K562 (cell line): ENCODE measurements at regions not wholly inside any gene's neighbourhood (a gene's known extent, or its start where the extent isn't known, plus 50 kb on each side); places are given as distances from the start of the nearest gene placed in this dataset.

Source experiments
- ATAC-seq: fragments of 200-7000 bp; cut with Tn5 transposase; 3 replicates; pipeline ENCODE4 v1.9.1; 2020; ENCODE audit warnings: moderate library complexity
- BruUV-seq: library from RNA; stranded (reverse); fragments of 400-500 nt; replicated peaks from 2 replicates; lab custom pipeline; 2021; lab: Mats Ljungman, UMichigan
- CTCF ChIA-PET: fragments of 300-600 bp; formaldehyde crosslinking; extraction: SDS; loops from one replicate; lab custom pipeline; 2021; ENCODE audit warnings: low intra/inter-chr PET ratio; lab: Yijun Ruan, JAX
- POLR2A ChIA-PET: fragments of 300-600, 350-650 bp; sonication (Branson Sonifier 250); formaldehyde crosslinking; extraction: SDS; loops from one replicate; lab custom pipeline; 2021; ENCODE audit warnings: antibody characterized with exemption, inconsistent platforms; lab: Yijun Ruan, JAX
- DNase-seq, 4 experiments: peaks; one replicate each; pipeline versions ENCODE4 v3.0.0 to v3.0.0-alpha.2; 2011 to 2018; ENCODE audit warnings: low spot score in 3 of 4, mixed read lengths in 3 of 4; ENCODE audit errors: extremely low read depth in 1 of 4
- FAIRE-seq: peaks from 2 replicates; lab custom pipeline; 2011; peaks lifted over from hg19 to GRCh38; lab: Jason Lieb, UNC
- H2AFZ ChIP-seq: 2 replicates; pipeline ENCODE4 v1.6.0; 2011; ENCODE audit warnings: low read depth, low read length, control low read depth, inconsistent platforms
- H3K27ac ChIP-seq: fragments of 200-600 bp; 3 replicates; pipeline ENCODE4 v1.8.0; 2011; ENCODE audit warnings: low read depth, mild to moderate bottlenecking, control low read depth, inconsistent platforms, low read length, moderate library complexity, mixed read lengths; ENCODE audit errors: extremely low read depth
- H3K27me3 ChIP-seq, 2 experiments: fragments of 300-600 bp in 1 of 2; 2 replicates in 1 of 2; 3 replicates in 1 of 2; pipeline versions ENCODE4 v1.6.0 to v1.8.0; 2011; ENCODE audit warnings: inconsistent platforms in 2 of 2, low read length in 2 of 2, mild to moderate bottlenecking in 1 of 2, mixed read lengths in 1 of 2, moderate library complexity in 1 of 2; ENCODE audit not compliant: control insufficient read depth in 2 of 2, insufficient read depth in 2 of 2
- H3K36me3 ChIP-seq: fragments of 300-600 bp; 3 replicates; pipeline ENCODE4 v1.8.0; 2011; ENCODE audit warnings: mild to moderate bottlenecking, low read length, inconsistent platforms; ENCODE audit not compliant: control insufficient read depth, insufficient read depth
- H3K4me1 ChIP-seq, 2 experiments: fragments of 200-600 bp in 1 of 2; replicated peaks in 1 of 2; 2 replicates in 1 of 2; 3 replicates in 1 of 2; pipeline versions ENCODE4 v1.5.1 to v1.8.0; 2011; ENCODE audit warnings: inconsistent platforms in 2 of 2, low read length in 2 of 2, mild to moderate bottlenecking in 1 of 2, mixed read lengths in 1 of 2, moderate library complexity in 1 of 2; ENCODE audit not compliant: control insufficient read depth in 2 of 2, insufficient read depth in 2 of 2
- H3K4me2 ChIP-seq: 2 replicates; pipeline ENCODE4 v1.6.1; 2011; ENCODE audit warnings: low read length, control low read depth, inconsistent platforms, mixed read lengths; ENCODE audit not compliant: insufficient read depth
- H3K4me3 ChIP-seq: fragments of 200-600 bp; sonication (generic), shearing (Covaris generic); 2 replicates; pipeline ENCODE4 v1.5.1; 2016; ENCODE audit warnings: control low read depth, inconsistent platforms
- H3K79me2 ChIP-seq: fragments of 200-600 bp; 3 replicates; pipeline ENCODE4 v1.8.0; 2011; ENCODE audit warnings: low read length, inconsistent platforms; ENCODE audit not compliant: control insufficient read depth, insufficient read depth
- H3K9ac ChIP-seq, 2 experiments: 2 replicates each; pipeline versions ENCODE4 v1.6.0 to v1.6.1; 2011; ENCODE audit warnings: low read depth in 2 of 2, low read length in 2 of 2, control low read depth in 1 of 2, inconsistent platforms in 1 of 2, mild to moderate bottlenecking in 1 of 2, mixed read lengths in 1 of 2; ENCODE audit not compliant: insufficient read depth in 1 of 2
- H3K9me1 ChIP-seq: one replicate; pipeline ENCODE4 v1.6.0; 2011; ENCODE audit warnings: inconsistent platforms, mild to moderate bottlenecking, low read length, moderate library complexity; ENCODE audit not compliant: control insufficient read depth, insufficient read depth
- H3K9me3 ChIP-seq: replicated peaks from 2 replicates; pipeline ENCODE4 v1.5.1; 2011; ENCODE audit warnings: low read depth, low read length, inconsistent platforms; ENCODE audit not compliant: control insufficient read depth, insufficient read depth
- H4K20me1 ChIP-seq: replicated peaks from 2 replicates; pipeline ENCODE4 v1.6.1; 2011; ENCODE audit warnings: low read length, inconsistent platforms, mixed read lengths; ENCODE audit not compliant: control insufficient read depth, insufficient read depth
- CREB1 ChIP-seq, 2 experiments: sonication (generic) in 1 of 2; formaldehyde crosslinking in 1 of 2; IDR thresholded peaks; 2 replicates each; pipeline versions ENCODE4 v1.6.1 to v1.8.0; 2012 to 2022; ENCODE audit warnings: inconsistent platforms in 1 of 2, mild to moderate bottlenecking in 1 of 2, missing genetic modification reagents in 1 of 2, moderate library complexity in 1 of 2
- CREBBP ChIP-seq: IDR thresholded peaks from one replicate; pipeline ENCODE4 v1.6.1; 2012; ENCODE audit warnings: low read depth, mild to moderate bottlenecking, control low read depth, inconsistent platforms, low read length
- ETV6 ChIP-seq, 3 experiments: fragments of 150-350 bp in 1 of 3; sonication (generic) in 1 of 3; formaldehyde crosslinking in 1 of 3; IDR thresholded peaks; 2 replicates each; pipeline versions ENCODE4 v1.6.1 to v1.8.0; 2014 to 2022; ENCODE audit warnings: borderline replicate concordance in 2 of 3, low read depth in 2 of 3, antibody characterized with exemption in 1 of 3, low read length in 1 of 3, mild to moderate bottlenecking in 1 of 3, missing genetic modification reagents in 1 of 3
- KLF6 ChIP-seq: fragments of 250-450 bp; sonication (Bioruptor Pico); IDR thresholded peaks from 2 replicates; pipeline ENCODE4 v1.4.0; 2020; ENCODE audit warnings: mild to moderate bottlenecking, moderate library complexity, borderline replicate concordance
- MEF2D ChIP-seq: conservative IDR thresholded peaks from 2 replicates; pipeline ENCODE4 v1.6.1; 2016; ENCODE audit warnings: low read depth, missing genetic modification characterization, missing compliant biosample characterization
- NELFE ChIP-seq: IDR thresholded peaks from 2 replicates; pipeline ENCODE4 v1.6.1; 2011; ENCODE audit warnings: mild to moderate bottlenecking; ENCODE audit not compliant: insufficient read depth, insufficient read length
- SMAD2 ChIP-seq: fragments of 150-350 bp; IDR thresholded peaks from 2 replicates; pipeline ENCODE4 v1.6.1; 2014; ENCODE audit warnings: low read depth, mild to moderate bottlenecking, low read length
- STAT5B ChIP-seq: fragments of 250-450 bp; sonication (Bioruptor Pico); IDR thresholded peaks from 2 replicates; pipeline ENCODE4 v1.8.0; 2021; ENCODE audit warnings: mild to moderate bottlenecking, inconsistent platforms
- ZNF184 ChIP-seq: sonication (generic); formaldehyde crosslinking; IDR thresholded peaks from 2 replicates; pipeline ENCODE4 v1.5.0; 2020; ENCODE audit warnings: missing genetic modification reagents
- ZNF23 ChIP-seq: fragments of 250-450 bp; sonication (Bioruptor Pico); IDR thresholded peaks from 2 replicates; pipeline ENCODE4 v1.4.0; 2020; ENCODE audit warnings: mild to moderate bottlenecking
- ZNF274 ChIP-seq: IDR thresholded peaks from 2 replicates; pipeline ENCODE4 v1.6.1; 2011; ENCODE audit warnings: low read depth, mild to moderate bottlenecking, low read length, moderate library complexity, borderline replicate concordance
- WGBS: fragments of 100-300 bp; shearing (Covaris generic); methylation state at CpG from one replicate; pipeline ENCODE4 v1.1.6; 2016; ENCODE audit warnings: low coverage, mixed read lengths; ENCODE audit not compliant: insufficient coverage; ENCODE audit errors: missing lambda C conversion rate; 5-methylcytosine and 5-hydroxymethylcytosine counted together
- in situ Hi-C: fragments of 300-500 bp; cut with MboI; formaldehyde crosslinking; loops from 4 replicates; pipeline ENCODE4 v1.15.0; 2018; ENCODE audit warnings: inconsistent platforms, mixed read lengths
- intact Hi-C: fragments of 100-400 bp; cut with micrococcal nuclease; formaldehyde crosslinking; loops from 2 replicates; pipeline ENCODE4 v1.14.2; 2022
- TF ChIP-seq, protein P1 (sequence below): fragments of 450-650 bp; IDR thresholded peaks from one replicate; pipeline ENCODE4 v1.6.1; 2018; ENCODE audit warnings: mild to moderate bottlenecking, moderate library complexity; ENCODE audit not compliant: partially characterized antibody
- TF ChIP-seq, protein P2 (sequence below): sonication (generic); formaldehyde crosslinking; IDR thresholded peaks from 2 replicates; pipeline ENCODE4 v1.8.0; 2023; ENCODE audit warnings: missing genetic modification reagents, mild to moderate bottlenecking, borderline replicate concordance

DNA sequence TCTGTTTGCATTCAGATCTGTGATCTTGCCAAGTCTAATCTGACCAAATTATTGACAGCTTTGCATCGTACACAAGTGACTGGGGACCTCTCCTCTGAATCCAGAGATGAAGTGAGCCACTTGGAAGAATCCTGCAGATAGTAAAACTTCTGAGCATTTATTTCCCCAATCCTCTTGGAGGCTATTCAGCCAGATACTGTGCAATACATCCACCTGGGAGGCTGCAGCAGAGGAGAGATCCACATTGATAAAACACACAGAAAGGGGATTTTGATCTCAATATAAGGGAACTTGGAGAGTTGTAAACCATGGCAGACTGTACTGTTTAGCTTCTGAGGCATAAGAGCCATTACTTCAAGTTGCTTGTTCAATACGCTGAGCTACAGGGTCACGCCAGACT is 654.6 kb downstream of the MTRR start:
- CTCF ChIA-PET: no interaction called here
- intact Hi-C loops: no loop called here
- no peak for DNase-seq
- H4K20me1 ChIP-seq: no peaks in the 10 kb centered on the region
- no peaks in the 10 kb centered on the region for H3K4me1 ChIP-seq
- H3K36me3 ChIP-seq: no peaks in the 10 kb centered on the region
- no peaks in the 10 kb centered on the region for H3K27me3 ChIP-seq
- WGBS: 6% methylated on average over 3 of the region's 3 CpGs
- POLR2A ChIA-PET: interaction anchor here (1.3 kb wide), 1 partner anchor 430 kb away, joined by 3 read pairs; no protein-coding TSS in a partner anchor
- no peak overlapping the region for H3K4me2 ChIP-seq
- BruUV-seq: no TSS peak
- no peak for ATAC-seq
- H3K9me1 ChIP-seq: no peaks in the 10 kb centered on the region
- H3K9me3 ChIP-seq: no peaks in the 10 kb centered on the region
- H3K9ac ChIP-seq: no peak overlapping the region
- no peak overlapping the region for H2AFZ ChIP-seq
- H3K79me2 ChIP-seq: no peaks in the 10 kb centered on the region
- no peak overlapping the region for H3K4me3 ChIP-seq
- in situ Hi-C loops: no loop called here
- TF ChIP-seq, protein P1, sequence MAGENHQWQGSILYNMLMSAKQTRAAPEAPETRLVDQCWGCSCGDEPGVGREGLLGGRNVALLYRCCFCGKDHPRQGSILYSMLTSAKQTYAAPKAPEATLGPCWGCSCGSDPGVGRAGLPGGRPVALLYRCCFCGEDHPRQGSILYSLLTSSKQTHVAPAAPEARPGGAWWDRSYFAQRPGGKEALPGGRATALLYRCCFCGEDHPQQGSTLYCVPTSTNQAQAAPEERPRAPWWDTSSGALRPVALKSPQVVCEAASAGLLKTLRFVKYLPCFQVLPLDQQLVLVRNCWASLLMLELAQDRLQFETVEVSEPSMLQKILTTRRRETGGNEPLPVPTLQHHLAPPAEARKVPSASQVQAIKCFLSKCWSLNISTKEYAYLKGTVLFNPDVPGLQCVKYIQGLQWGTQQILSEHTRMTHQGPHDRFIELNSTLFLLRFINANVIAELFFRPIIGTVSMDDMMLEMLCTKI: no peak
- TF ChIP-seq ZNF184 (CRISPR knock-in tag) (no peak), CREB1 (IDR thresholded peaks at IDR 0.05) (no peak), CREB1 (CRISPR knock-in tag; IDR thresholded peaks at IDR 0.05) (no peak), ZNF23 (CRISPR knock-in tag) (no peak), MEF2D (no peak), CREBBP (no peak), NELFE (no peak), KLF6 (CRISPR knock-in tag) (no peak), ETV6 (IDR thresholded peaks at IDR 0.05; ENCODE audit: borderline replicate concordance in 1 of 2, low read depth in 2 of 2, low read length in 1 of 2) (no peak), ETV6 (CRISPR knock-in tag; IDR thresholded peaks at IDR 0.05; ENCODE audit: borderline replicate concordance) (no peak), ZNF274 (no peak), STAT5B (CRISPR knock-in tag) (no peak), SMAD2 (no peak)
- TF ChIP-seq, protein P2, sequence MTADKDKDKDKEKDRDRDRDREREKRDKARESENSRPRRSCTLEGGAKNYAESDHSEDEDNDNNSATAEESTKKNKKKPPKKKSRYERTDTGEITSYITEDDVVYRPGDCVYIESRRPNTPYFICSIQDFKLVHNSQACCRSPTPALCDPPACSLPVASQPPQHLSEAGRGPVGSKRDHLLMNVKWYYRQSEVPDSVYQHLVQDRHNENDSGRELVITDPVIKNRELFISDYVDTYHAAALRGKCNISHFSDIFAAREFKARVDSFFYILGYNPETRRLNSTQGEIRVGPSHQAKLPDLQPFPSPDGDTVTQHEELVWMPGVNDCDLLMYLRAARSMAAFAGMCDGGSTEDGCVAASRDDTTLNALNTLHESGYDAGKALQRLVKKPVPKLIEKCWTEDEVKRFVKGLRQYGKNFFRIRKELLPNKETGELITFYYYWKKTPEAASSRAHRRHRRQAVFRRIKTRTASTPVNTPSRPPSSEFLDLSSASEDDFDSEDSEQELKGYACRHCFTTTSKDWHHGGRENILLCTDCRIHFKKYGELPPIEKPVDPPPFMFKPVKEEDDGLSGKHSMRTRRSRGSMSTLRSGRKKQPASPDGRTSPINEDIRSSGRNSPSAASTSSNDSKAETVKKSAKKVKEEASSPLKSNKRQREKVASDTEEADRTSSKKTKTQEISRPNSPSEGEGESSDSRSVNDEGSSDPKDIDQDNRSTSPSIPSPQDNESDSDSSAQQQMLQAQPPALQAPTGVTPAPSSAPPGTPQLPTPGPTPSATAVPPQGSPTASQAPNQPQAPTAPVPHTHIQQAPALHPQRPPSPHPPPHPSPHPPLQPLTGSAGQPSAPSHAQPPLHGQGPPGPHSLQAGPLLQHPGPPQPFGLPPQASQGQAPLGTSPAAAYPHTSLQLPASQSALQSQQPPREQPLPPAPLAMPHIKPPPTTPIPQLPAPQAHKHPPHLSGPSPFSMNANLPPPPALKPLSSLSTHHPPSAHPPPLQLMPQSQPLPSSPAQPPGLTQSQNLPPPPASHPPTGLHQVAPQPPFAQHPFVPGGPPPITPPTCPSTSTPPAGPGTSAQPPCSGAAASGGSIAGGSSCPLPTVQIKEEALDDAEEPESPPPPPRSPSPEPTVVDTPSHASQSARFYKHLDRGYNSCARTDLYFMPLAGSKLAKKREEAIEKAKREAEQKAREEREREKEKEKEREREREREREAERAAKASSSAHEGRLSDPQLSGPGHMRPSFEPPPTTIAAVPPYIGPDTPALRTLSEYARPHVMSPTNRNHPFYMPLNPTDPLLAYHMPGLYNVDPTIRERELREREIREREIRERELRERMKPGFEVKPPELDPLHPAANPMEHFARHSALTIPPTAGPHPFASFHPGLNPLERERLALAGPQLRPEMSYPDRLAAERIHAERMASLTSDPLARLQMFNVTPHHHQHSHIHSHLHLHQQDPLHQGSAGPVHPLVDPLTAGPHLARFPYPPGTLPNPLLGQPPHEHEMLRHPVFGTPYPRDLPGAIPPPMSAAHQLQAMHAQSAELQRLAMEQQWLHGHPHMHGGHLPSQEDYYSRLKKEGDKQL (CRISPR knock-in tag): no peak
- FAIRE-seq: no peak
- H3K27ac ChIP-seq: no peak overlapping the region
